Loucy (cell line): ENCODE measurements at regions not wholly inside any gene's neighbourhood (a gene's known extent, or its start where the extent isn't known, plus 50 kb on each side); places are given as distances from the start of the nearest gene placed in this dataset.

ENCODE experiments used
- CTCF ChIP-seq: fragments of 200-600 bp; sonication (generic); conservative IDR thresholded peaks from 2 replicates; pipeline ENCODE4 v1.5.1; 2014; ENCODE audit warnings: mild to moderate bottlenecking, antibody characterized with exemption, low read length
- EZH2phosphoT487 ChIP-seq: fragments of 200-600 bp; IDR thresholded peaks from 2 replicates; pipeline ENCODE4 v1.6.1; 2018; ENCODE audit warnings: antibody characterized with exemption, mild to moderate bottlenecking, moderate library complexity, borderline replicate concordance

- TF ChIP-seq CTCF (no peak), EZH2phosphoT487 (no peak)
These were observed 82.3 kb upstream of the AGTR1 start for GRCh38 chr3:148615382-148615781.
